HG03108 (cell line): ENCODE measurements at regions not wholly inside any gene's neighbourhood (a gene's known extent, or its start where the extent isn't known, plus 50 kb on each side); places are given as distances from the start of the nearest gene placed in this dataset.

Experiments used
- ATAC-seq: cut with Tn5 transposase; IDR thresholded peaks from one replicate; pipeline ENCODE4 v1.9.1; 2021; ENCODE audit warnings: moderate library complexity; ENCODE audit not compliant: unreplicated experiment

GRCh38 chr9:90538566-90538965 lies 104.1 kb downstream of the DIRAS2 start:
- no peak for ATAC-seq

- no peak for ATAC-seq
These were observed 103.3 kb downstream of the DIRAS2 start for GRCh38 chr9:90539286-90539685.

- ATAC-seq = no peak
These were observed 101.9 kb downstream of the DIRAS2 start for GRCh38 chr9:90540734-90541133.

GRCh38 chr9:90544488-90544887 lies 98.1 kb downstream of the DIRAS2 start:
- ATAC-seq = no peak

- ATAC-seq = no peak
These were observed 96.4 kb downstream of the DIRAS2 start for GRCh38 chr9:90546200-90546599.

- ATAC-seq = no peak
These were observed 94.7 kb downstream of the DIRAS2 start for GRCh38 chr9:90547896-90548295.

GRCh38 chr9:90552317-90552716 lies 90.3 kb downstream of the DIRAS2 start:
- ATAC-seq = peak; percentile 81

- no peak for ATAC-seq
These were observed 87.1 kb downstream of the DIRAS2 start for GRCh38 chr9:90555351-90556057.

GRCh38 chr9:90556897-90557675 lies 85.5 kb downstream of the DIRAS2 start:
- ATAC-seq = no peak

- ATAC-seq = no peak
These were observed 83.2 kb downstream of the DIRAS2 start for GRCh38 chr9:90559075-90560073.
